NB4 (cell line): ENCODE measurements at regions not wholly inside any gene's neighbourhood (a gene's known extent, or its start where the extent isn't known, plus 50 kb on each side); places are given as distances from the start of the nearest gene placed in this dataset.

Experiments
- CTCF ChIP-seq: IDR thresholded peaks from one replicate; pipeline ENCODE4 v1.5.1; 2012; ENCODE audit warnings: low read depth, low read length
- MAX ChIP-seq: IDR thresholded peaks from 2 replicates; pipeline ENCODE4 v1.6.1; 2011; ENCODE audit warnings: low read depth, low read length
- MYC ChIP-seq: IDR thresholded peaks from 2 replicates; pipeline ENCODE4 v1.6.1; 2011; ENCODE audit warnings: low read depth, low read length
- POLR2A ChIP-seq: IDR thresholded peaks from 2 replicates; pipeline ENCODE4 v1.6.1; 2011; ENCODE audit warnings: mild to moderate bottlenecking; ENCODE audit not compliant: insufficient read length; ENCODE audit errors: extremely low read depth

- TF ChIP-seq POLR2A (no peak), CTCF (no peak), MAX (no peak), MYC (no peak)
These were observed 136.1 kb upstream of the CIBAR2 start for GRCh38 chr16:85248342-85248741.
